ENCODE measurements at regions not wholly inside any gene's neighbourhood (a gene's known extent, or its start where the extent isn't known, plus 50 kb on each side); places are given as distances from the start of the nearest gene placed in this dataset.

DNA sequence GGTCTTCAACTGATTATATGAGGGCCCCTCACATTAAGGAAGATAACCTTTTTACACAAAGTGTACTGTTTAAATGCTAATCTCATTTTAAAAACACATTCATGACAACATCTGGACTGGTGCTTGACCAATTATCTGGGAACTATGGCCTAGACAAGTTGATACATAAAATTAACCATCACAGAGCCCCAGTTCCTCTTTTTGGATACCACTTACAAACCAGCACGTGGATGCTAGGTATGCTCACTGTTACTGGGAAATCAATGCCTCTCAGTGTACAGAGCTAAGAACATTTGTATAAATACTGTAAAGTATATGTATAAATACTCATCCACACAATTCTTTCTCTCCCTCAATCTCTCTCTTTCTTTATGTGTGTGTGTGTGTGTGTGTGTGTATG, 1217.8 kb upstream of the LRRTM3 start:
- TF ChIP-seq, protein P1, sequence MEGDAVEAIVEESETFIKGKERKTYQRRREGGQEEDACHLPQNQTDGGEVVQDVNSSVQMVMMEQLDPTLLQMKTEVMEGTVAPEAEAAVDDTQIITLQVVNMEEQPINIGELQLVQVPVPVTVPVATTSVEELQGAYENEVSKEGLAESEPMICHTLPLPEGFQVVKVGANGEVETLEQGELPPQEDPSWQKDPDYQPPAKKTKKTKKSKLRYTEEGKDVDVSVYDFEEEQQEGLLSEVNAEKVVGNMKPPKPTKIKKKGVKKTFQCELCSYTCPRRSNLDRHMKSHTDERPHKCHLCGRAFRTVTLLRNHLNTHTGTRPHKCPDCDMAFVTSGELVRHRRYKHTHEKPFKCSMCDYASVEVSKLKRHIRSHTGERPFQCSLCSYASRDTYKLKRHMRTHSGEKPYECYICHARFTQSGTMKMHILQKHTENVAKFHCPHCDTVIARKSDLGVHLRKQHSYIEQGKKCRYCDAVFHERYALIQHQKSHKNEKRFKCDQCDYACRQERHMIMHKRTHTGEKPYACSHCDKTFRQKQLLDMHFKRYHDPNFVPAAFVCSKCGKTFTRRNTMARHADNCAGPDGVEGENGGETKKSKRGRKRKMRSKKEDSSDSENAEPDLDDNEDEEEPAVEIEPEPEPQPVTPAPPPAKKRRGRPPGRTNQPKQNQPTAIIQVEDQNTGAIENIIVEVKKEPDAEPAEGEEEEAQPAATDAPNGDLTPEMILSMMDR (IDR thresholded peaks at IDR 0.05), result no peak
- H3K4me3 ChIP-seq, result no peak overlapping the region
- DNase-seq (ENCODE audit: low spot score), result no peak

DNA sequence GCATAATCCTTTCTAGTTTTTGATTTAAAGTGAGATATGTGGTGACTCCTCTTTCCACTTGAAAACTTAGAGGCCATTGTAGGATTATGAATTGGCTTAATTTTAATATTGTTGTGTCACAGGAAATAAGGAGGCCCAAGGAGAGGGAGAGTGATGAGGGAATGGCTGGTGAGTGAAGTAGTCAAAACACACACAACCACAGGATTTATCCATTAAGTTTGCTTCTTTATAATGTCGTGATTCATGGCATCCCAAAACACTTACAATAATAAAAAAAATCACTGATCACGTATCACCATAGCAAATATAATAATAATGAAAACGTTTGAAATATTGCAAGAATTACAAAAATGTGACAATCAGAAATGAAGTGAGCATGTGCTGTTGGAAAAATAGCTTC, 1215.5 kb upstream of the LRRTM3 start:
- TF ChIP-seq, protein P1 (IDR thresholded peaks at IDR 0.05), result no peak
- Histone ChIP-seq H3K27ac (no peak overlapping the region), H3K4me3 (no peak overlapping the region)
- no peak for DNase-seq (ENCODE audit: low spot score)

More for the DNA sequence above, 1217.8 kb upstream of the LRRTM3 start:
- H3K27ac ChIP-seq, result no peak overlapping the region

GRCh38 chr10:65719790-65720189, 1206.0 kb upstream of the LRRTM3 start:
- no peak for DNase-seq (ENCODE audit: low spot score)
- H3K27ac ChIP-seq, result no peak overlapping the region
- H3K4me3 ChIP-seq, result no peak overlapping the region
- TF ChIP-seq, protein P1 (IDR thresholded peaks at IDR 0.05), result no peak

DNA sequence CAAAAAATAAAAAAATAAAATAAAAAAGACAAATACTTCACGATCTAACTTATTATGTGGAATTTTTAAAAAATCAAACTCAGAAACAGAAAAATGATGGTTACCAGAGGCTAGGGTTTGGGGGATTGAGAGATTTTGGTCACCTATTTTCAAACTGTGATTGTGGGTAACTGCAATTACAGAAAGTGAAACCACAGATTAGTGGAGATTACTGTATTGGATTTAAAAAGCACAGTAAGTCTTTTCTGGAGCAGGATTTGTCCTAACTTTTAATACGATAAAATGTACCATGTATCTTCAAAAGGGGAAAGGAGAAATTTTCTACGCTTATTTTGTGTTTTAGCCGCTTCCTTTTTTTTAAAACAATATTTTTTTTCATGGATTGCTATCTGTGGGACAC, 1204.9 kb upstream of the LRRTM3 start:
- H3K4me3 ChIP-seq, result no peak overlapping the region
- no peak overlapping the region for H3K27ac ChIP-seq
- DNase-seq (ENCODE audit: low spot score), result no peak
- TF ChIP-seq, protein P1 (IDR thresholded peaks at IDR 0.05), result no peak

DNA sequence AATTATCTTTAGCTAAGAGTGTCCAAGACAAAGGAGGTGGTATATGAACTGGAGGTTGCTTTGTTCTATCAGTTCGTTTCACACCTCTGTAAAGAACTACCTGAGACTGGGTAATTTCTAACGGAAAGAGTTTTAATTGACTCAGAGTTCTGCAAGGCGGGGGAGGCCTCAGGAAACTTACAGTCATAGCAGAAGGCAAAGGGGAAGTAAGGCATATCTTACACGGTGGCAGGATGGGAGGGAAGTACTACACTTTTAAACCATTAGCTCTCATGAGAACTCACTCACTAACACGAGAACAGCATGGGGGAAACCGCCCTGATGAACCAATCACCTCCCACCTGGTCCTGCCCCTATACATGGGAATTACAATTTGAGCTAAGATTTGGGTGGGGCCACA, 1202.3 kb upstream of the LRRTM3 start:
- DNase-seq (ENCODE audit: low spot score), result no peak
- Histone ChIP-seq H3K27ac (no peak overlapping the region), H3K4me3 (no peak overlapping the region)
- TF ChIP-seq, protein P1 (IDR thresholded peaks at IDR 0.05), result no peak

- TF ChIP-seq, protein P1 (IDR thresholded peaks at IDR 0.05), result no peak
Measured at GRCh38 chr10:65735382-65735781, 1190.5 kb upstream of the LRRTM3 start.

GRCh38 chr10:65742906-65743305, 1182.9 kb upstream of the LRRTM3 start:
- TF ChIP-seq, protein P1 (IDR thresholded peaks at IDR 0.05), result no peak
- no peak overlapping the region for H3K27ac ChIP-seq
- no peak for DNase-seq (ENCODE audit: low spot score)

More at GRCh38 chr10:65735382-65735781, 1190.5 kb upstream of the LRRTM3 start:
- no peak for DNase-seq (ENCODE audit: low spot score)
- Histone ChIP-seq H3K4me3 (no peak overlapping the region), H3K27ac (no peak overlapping the region)

More at GRCh38 chr10:65742906-65743305, 1182.9 kb upstream of the LRRTM3 start:
- H3K4me3 ChIP-seq, result no peak overlapping the region

Data from coronary artery (tissue), 2 donors.